GF-D8 (cell line): ENCODE measurements at regions not wholly inside any gene's neighbourhood (a gene's known extent, or its start where the extent isn't known, plus 50 kb on each side); places are given as distances from the start of the nearest gene placed in this dataset.

ENCODE experiments used
- DNase-seq: peaks from one replicate; lab custom pipeline; 2025; lab: John Stamatoyannopoulos, UW

DNA sequence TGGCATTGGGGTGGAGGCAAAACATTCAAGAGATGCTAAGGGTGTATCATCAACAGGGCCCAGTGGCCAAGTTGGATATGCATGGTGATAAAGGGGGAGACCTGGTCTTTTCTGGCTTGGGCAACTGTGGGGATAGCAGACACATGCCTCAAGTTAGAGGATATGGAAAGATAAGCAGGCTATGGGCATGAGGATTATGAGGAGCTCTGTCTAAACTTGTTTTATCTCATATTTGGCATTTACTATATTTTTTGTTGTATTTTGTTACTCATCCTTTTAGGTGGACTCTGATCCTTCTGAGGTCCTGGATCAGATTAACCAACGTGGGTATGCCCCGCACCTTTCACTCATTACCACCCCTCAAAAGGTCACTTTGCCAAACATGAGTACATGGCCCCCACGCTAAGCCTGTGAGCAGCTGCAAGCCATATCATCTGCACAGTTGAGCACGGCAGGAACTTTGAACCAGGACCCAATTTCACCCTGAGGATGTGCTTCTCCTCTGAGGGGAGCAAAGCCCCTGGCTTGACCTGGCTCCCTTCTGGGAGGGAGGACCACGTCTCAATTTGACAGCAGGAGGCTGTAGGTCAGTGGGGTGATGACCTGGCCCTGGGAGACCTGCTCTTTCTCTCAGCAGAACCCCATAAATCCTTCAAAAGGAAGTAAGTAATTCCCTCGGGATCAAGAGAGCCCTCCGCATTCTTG is 71.1 kb upstream of the CD180 start:
- DNase-seq = no peak

DNA sequence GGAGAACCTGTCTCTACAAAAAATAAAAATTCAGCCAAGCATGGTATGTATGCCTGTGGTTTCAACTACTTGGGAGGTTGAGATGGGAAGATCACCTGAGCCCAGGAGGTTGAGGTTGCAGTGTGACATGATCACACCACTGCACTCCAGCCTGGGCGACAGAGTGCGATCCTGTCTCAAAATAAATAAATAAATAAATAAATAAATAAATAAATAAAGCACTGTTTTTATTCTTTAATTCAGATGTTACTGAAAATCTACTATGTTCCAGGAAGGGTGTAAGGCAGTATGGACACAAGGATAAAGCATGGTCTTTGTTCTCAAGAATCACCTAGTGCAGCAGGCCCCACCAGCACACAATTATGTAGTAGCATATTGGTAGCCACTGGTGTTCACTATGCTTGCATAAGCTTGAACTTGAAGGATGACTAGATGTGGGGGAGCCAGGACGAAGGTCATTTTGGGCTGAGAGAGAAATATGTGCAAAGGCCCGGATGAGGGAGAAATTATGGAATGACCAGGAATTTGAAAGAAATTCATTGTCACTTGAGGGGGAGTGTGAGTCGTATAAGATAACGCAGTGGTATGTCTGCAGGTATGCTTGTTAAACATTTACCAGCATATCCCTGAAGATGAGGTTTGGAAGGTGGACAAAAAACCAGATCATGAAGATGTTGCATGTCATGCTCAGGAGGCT is 70.2 kb upstream of the CD180 start:
- no peak for DNase-seq

DNA sequence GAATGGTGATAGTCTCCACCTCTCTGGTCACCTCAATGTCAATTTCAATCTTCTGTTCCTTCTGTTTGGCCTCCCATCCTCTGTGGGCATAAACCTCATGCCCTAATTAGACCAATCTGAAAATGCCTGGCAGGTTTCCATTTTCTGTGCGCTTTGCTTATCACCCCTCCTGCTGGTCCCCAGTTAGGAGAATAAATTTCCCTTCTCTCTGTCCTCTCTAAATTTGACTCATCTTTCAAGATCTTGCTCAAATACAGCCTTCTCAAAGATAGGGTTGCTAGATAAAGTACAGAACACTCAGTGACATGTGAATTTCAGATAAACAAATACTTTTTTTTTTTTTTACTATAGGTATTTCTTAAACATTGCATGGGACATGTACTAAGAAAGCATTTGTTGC is 69.4 kb upstream of the CD180 start:
- DNase-seq = no peak

DNA sequence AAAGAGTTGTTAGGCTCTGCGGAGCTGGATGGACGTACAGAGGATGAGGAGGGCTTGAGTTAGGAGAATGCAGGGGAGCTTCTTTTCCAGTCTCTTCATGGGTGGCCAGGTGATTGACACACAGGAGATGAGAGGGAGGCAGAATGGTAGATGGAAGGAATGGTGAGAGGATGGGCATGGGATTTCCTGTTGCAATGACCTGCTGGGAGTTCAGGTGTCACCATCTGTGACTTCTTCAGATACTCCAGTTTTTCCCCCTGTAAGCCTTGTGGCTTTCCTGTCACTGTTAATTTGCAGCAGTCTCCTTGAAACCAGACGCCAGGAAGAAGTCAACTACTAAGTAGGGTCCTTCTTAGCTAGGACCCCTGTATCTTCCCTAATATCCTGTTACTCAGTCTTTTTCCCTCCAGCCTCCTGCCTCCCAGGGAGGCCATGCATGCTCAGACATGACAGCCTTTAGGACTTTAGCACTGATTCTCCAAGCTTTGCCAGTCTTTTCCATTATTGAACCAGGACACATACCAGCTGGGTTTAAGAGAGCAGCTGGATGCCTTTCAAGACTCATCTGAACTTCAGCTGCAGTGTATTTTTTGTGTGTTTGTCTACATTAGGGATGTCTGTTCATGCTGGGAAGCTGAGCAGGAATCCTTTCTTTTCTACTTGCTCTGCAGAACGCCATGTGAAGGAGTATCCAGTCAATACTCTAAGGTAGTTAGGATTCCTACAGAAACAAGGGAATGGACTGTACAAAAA is 67.2 kb upstream of the CD180 start:
- DNase-seq = no peak

DNA sequence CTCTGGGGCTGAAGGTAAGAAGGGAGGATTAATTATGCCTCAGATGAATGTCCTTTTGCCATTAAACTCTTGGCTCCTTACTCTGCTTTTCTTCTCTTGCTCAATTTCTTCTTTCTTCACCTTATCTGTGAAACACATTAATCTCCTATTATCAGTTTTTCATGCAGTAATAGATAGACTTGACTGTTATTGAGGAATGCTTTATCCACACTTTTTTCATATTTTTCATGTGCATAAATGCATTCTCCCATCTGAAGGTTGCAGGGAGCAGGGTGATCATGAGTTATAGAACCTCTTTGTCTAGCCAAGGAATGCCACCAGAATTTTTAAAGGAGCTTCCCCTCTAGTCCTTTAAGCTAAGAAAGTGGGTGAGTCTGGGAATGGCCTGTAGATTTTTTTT is 66.4 kb upstream of the CD180 start:
- no peak for DNase-seq

DNA sequence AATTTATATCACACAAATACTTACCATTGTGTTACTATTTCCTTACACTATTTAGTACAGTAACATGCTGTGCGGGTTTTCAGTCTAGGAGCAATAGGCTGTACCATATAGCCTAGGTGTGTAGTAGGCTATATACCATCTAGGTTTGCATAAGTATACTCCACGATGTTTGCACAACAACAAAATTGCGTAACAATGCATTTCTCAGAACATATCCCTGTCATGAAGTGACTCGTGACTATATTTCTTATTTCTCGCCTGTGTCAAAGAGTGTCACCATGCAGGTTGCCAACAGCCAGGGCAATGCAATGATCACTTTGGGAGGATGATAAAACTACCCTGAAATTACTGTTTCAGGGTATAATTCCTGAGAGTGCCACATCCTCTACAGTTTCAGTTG is 65.6 kb upstream of the CD180 start:
- DNase-seq = no peak

DNA sequence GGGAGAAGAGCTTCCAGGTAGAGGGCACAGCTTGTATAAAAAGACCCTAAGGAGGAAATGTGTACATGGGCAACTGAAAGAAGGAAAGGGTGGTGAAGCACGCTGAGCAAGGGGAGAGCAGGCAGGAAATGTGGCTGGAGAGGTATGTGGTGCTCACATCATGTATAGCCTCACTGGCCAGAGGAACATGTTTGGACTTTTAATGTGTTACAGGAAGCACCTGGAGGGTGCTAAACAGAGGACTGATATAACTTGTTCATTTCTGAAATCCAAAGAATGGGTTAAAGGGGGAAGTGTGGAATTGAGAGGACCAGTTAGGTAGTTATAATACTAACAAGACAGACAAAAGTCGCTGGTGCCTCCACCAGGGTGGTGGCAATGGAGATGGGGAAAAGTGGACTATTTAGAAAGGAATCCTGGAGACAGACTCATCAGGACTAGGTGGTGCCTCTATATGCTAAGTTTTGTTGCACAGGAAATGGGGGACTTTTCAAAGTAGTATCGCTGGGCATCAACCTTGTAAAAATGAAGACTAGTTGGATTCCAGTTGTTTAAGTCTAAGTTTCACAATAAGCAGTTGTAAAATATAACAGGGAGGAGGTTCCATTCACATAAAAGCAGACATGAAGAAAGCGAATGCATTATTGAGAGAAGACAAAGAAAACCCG is 63.1 kb upstream of the CD180 start:
- DNase-seq = no peak

DNA sequence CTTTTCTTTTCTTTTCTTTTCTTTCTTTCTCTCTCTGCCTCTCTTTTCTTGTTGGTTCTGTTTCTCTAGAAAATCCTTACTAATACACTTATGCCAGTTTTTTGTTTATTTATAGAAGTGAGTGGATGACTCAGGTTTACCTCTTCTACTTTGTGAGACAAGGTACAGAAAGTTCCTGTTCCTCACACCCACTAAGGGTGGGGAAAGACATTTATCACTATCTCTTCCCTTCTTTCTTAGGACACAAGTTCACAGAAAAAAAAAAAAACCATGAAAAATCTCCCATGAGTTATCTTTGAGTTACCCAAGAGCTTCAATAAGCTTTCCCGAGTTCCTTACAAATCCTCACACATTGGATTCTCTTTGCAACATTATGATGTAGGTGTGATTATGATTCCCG is 60.9 kb upstream of the CD180 start:
- DNase-seq = no peak

DNA sequence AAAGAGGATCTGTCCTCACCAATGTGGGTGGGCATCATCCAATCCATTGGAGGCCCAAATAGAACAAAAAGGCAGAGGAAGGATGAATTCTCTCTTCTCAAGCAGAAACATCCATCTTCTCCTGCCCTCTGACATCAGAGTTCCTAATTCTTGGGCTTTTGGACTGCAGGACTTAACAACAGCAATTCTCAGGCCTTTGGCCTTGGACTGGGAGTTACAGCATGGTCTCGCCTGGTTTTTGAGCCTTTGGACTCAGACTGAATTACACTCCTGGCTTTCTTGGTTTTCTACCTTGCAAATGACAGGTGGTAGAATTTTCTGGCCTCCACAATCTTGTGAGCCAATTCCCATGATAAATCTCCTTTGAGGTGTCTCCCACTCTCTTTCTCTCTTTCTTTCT is 60.5 kb upstream of the CD180 start:
- no peak for DNase-seq

DNA sequence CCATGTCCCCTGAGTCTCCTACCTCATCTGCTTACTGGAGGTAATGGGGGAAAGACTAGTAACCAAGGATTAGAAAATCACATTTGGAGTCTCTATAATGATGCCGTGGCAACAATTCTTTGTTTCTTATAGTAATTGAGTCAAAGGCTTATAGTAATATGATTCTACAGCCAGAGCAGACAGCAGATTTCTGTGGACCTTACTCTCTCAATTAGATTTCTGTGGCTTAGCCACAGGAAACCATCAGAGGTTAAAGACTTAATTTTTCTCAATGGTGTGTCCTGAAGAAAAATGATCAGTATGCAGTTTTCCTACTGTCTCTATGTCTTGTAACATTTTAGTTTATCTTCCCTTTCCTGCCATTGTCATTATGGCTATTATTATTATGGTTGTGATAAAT is 59.3 kb upstream of the CD180 start:
- no peak for DNase-seq

DNA sequence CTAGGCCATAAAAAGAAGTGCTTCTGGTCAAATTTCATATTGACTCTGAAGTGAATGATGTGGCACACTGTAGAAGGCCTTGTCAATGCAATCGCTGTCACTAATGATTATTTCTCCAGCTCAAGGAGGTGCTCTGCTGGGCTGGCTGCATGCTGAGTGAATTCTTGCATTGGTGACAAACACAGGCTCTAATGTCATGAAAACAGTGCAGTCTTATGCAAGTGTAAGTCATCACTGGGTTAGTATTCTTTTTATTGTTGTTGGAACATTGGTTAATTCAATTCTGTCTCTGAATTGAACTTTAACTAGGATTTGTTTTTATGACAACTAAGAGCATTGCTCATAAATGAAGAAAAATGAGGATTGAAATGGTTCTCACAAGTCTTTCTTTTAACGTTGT is 57.3 kb upstream of the CD180 start:
- no peak for DNase-seq

DNA sequence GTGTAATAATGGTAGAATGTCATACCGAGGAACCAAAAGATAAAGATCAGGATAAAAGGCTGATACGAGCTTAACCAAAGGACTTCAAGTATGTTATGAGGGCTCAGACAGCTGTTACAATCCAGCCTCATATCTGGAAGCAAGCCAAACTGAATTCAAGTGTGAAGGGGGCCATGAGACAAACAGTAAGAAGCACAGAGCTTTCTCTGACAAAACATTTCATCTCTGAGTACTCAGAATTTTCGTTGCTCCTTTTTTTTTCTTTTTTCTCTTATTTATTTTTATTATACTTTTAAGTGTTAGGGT is 52.9 kb upstream of the CD180 start:
- no peak for DNase-seq

DNA sequence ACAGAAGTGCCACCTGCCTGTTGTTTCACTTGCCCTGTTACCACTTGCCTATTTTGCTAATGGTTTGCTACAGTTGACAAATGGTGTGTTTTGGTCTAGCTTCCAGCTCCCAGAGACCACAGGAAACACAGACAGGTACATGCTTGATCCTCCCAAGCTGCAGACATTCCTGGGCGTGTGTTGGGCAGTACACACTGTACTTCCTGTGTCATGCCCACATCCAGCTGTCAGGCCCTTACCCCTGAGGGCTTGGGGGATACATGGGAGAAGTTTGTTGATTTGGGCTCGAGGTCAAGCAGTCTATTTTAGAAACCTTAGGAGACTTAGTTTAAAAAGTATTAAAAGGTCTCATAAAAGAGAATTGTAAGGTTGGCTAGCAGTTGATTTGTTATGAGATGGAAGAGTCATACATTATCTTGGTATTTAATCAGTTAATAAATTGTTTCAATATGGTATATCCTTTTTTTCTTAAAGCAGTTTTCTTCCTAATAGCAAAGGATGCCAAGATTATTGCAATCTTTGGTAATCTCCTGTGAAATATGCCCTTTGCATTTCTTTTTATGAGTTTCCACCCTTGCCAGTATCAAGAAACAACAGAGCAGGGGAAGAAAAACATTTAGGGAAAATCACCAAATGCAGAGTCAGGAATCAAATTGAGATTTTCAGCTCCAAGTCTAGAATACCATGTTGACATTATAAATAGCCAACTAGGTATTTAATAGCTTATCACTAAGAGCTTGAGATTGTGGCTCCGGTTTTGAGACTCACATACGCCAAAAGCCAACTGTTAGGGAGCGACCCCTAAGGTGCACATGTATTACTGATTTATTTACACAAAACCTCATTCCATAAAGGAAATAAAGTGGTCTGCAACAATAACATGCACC is 52.3 kb upstream of the CD180 start:
- DNase-seq = no peak

DNA sequence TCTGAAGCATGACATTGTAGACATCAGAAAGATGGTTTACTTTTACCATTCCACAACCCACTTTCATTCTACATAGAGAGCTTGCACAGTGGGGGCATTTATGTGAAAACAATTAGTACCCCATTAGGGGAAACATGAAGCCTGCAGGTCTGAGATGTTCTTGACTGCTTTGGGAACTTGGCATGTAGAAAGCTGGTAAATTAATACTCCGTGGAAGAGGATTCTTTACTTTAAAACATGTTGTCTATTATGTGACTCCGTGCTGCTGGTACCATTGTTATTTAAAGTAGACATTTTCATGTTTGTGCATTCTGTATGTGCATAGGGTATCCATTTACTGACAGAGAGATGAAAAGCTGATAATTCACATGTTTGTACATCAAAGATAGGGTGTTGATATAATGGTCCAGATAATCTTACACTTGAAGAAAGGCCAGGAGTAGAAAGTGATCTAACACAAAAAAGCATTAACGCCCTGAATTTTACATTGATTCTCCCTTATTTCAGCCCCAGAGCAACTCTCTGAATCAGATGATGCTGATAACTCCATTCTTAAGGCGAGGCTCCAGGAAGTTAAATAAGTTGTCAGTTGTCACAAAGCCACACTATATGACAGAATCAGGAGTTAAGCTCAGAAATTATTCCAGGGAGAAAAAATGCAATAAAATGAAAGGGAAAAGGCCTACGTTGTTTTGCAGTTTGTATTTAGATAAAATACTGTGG is 50.1 kb upstream of the CD180 start:
- no peak for DNase-seq
